ENCODE measurements at regions not wholly inside any gene's neighbourhood (a gene's known extent, or its start where the extent isn't known, plus 50 kb on each side); places are given as distances from the start of the nearest gene placed in this dataset.
"Not testable (repeated sequence)": the region's sequence is repeated elsewhere in the genome, so short reads cannot be mapped to it uniquely, and the experiment has no call there.

GRCh38 chr5:164532235-164532900 is 1026.9 kb downstream of the MAT2B start:
- dilution Hi-C loops (cut with MboI; ENCODE audit: extremely low pct_ligation_motif_present, low sequenced_read_pairs) (no loop called here), intact Hi-C loops (cut with micrococcal nuclease) (no loop called here)
- no peak overlapping the region for H3K27ac ChIP-seq (ENCODE audit: insufficient read depth, low read depth, low read length)
- POLR2A ChIA-PET: no interaction called here
- no peaks in the 10 kb centered on the region for H3K36me3 ChIP-seq (ENCODE audit: control insufficient read depth in 2 of 2, extremely low read depth in 1 of 2, insufficient read depth in 2 of 2, low read length in 2 of 2)
- TF ChIP-seq GATA2 (IDR thresholded peaks at IDR 0.05; ENCODE audit: insufficient read depth, insufficient read length, low read depth, low read length): no peak
- no peak for TF ChIP-seq MYC (IDR thresholded peaks at IDR 0.05; ENCODE audit: low read depth, low read length)
- no peak for TF ChIP-seq MAX (IDR thresholded peaks at IDR 0.05; ENCODE audit: insufficient read depth, insufficient read length)
- TF ChIP-seq CTCF (IDR thresholded peaks at IDR 0.05; ENCODE audit: extremely low read depth in 1 of 2, insufficient read depth in 1 of 2, low read depth in 1 of 2, low read length in 2 of 2): no peak
- TF ChIP-seq FOS (IDR thresholded peaks at IDR 0.05; ENCODE audit: borderline replicate concordance, insufficient read depth, low read length): no peak
- TF ChIP-seq POLR2AphosphoS5 (IDR thresholded peaks at IDR 0.05; ENCODE audit: insufficient read depth, low read depth, low read length): no peak
- no peak for TF ChIP-seq EZH2 (IDR thresholded peaks at IDR 0.05; ENCODE audit: borderline replicate concordance, low read depth, low read length, severe bottlenecking)
- TF ChIP-seq POLR2A (IDR thresholded peaks at IDR 0.05; ENCODE audit: low read depth, low read length): no peak
- no peak for TF ChIP-seq JUN (IDR thresholded peaks at IDR 0.05; ENCODE audit: borderline replicate concordance, insufficient read depth, insufficient read length, low read depth)
- no peaks in the 10 kb centered on the region for H3K9me1 ChIP-seq (replicated peaks; ENCODE audit: control insufficient read depth, extremely low read depth, insufficient read depth, low read length)
- no peaks in the 10 kb centered on the region for H3K9me3 ChIP-seq (replicated peaks; ENCODE audit: control insufficient read depth, insufficient read depth, low read length)
- H3K4me3 ChIP-seq (replicated peaks in 1 of 3; ENCODE audit: insufficient read depth in 1 of 3, low read depth in 1 of 3, low read length in 3 of 3): no peak overlapping the region
- H3K27me3 ChIP-seq (ENCODE audit: control insufficient read depth in 2 of 2, insufficient read depth in 2 of 2, low read length in 2 of 2): no peaks in the 10 kb centered on the region
- CTCF ChIA-PET: no interaction called here
- H3K9ac ChIP-seq (replicated peaks; ENCODE audit: extremely low read depth, insufficient read depth, low read length): no peak overlapping the region
- H3K4me1 ChIP-seq (ENCODE audit: control insufficient read depth, extremely low read depth, insufficient read depth, low read length): no peaks in the 10 kb centered on the region
- no peak for FAIRE-seq
- no peaks in the 10 kb centered on the region for H3K79me2 ChIP-seq (ENCODE audit: control insufficient read depth, insufficient read depth, low read length)
- H4K20me1 ChIP-seq (replicated peaks; ENCODE audit: control insufficient read depth, extremely low read depth, insufficient read depth, low read length): no peaks in the 10 kb centered on the region
- BruUV-seq (replicated peaks): no TSS peak
- H3K4me2 ChIP-seq (ENCODE audit: insufficient read depth, low read length): no peak overlapping the region
- DNase-seq (ENCODE audit: low read depth, low spot score): no peak
- no peak overlapping the region for H2AFZ ChIP-seq (ENCODE audit: low read depth, low read length)

DNA sequence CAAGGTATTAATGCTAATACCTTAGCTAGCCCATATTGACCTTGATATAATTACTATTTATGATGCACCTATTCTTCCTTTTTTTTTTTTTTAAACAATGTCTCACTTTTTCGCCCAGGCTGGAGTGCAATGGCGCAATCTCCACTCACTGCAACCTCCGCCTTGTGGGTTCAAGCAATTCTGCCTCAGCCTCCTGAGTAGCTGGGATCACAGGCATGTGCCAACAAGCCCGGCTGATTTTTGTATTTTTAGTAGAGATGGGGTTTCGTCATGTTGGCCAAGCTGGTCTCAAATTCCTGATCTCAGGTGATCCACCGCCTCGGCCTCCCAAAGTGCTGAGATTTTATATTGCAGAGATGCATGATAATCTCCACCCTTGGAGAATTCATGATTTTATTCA is 1028.0 kb downstream of the MAT2B start:
- H3K9me3 ChIP-seq (replicated peaks; ENCODE audit: control insufficient read depth, insufficient read depth, low read length); CTCF ChIA-PET; H3K9ac ChIP-seq (replicated peaks; ENCODE audit: extremely low read depth, insufficient read depth, low read length); POLR2A ChIA-PET; H3K4me2 ChIP-seq (ENCODE audit: insufficient read depth, low read length); H2AFZ ChIP-seq (ENCODE audit: low read depth, low read length); H3K79me2 ChIP-seq (ENCODE audit: control insufficient read depth, insufficient read depth, low read length); H3K27ac ChIP-seq (ENCODE audit: insufficient read depth, low read depth, low read length); BruUV-seq (replicated peaks); H3K9me1 ChIP-seq (replicated peaks; ENCODE audit: control insufficient read depth, extremely low read depth, insufficient read depth, low read length); intact Hi-C loops (cut with micrococcal nuclease); dilution Hi-C loops (cut with MboI; ENCODE audit: extremely low pct_ligation_motif_present, low sequenced_read_pairs); H4K20me1 ChIP-seq (replicated peaks; ENCODE audit: control insufficient read depth, extremely low read depth, insufficient read depth, low read length); H3K27me3 ChIP-seq (ENCODE audit: control insufficient read depth in 2 of 2, insufficient read depth in 2 of 2, low read length in 2 of 2); H3K4me3 ChIP-seq (replicated peaks in 1 of 3; ENCODE audit: insufficient read depth in 1 of 3, low read depth in 1 of 3, low read length in 3 of 3); FAIRE-seq; DNase-seq (ENCODE audit: low read depth, low spot score); H3K4me1 ChIP-seq (ENCODE audit: control insufficient read depth, extremely low read depth, insufficient read depth, low read length); H3K36me3 ChIP-seq (ENCODE audit: control insufficient read depth in 2 of 2, extremely low read depth in 1 of 2, insufficient read depth in 2 of 2, low read length in 2 of 2): not testable (repeated sequence)

Measured in endothelial cell of umbilical vein (primary cell).